SK-N-SH (cell line): ENCODE measurements at regions not wholly inside any gene's neighbourhood (a gene's known extent, or its start where the extent isn't known, plus 50 kb on each side); places are given as distances from the start of the nearest gene placed in this dataset.

Source experiments
- CTCF ChIA-PET: fragments of 300-600, 350-600 bp; formaldehyde crosslinking; extraction: SDS; loops from one replicate; lab custom pipeline; 2021; lab: Yijun Ruan, JAX
- POLR2A ChIA-PET: fragments of 350-600 bp; sonication (Branson Sonifier 250); formaldehyde crosslinking; extraction: SDS; loops from one replicate; lab custom pipeline; 2020; ENCODE audit warnings: antibody characterized with exemption, inconsistent platforms; lab: Yijun Ruan, JAX
- DNase-seq: peaks from one replicate; pipeline ENCODE4 v3.0.0; 2012
- H2AFZ ChIP-seq: fragments of 200-600 bp; sonication (generic); 2 replicates; pipeline ENCODE4 v1.8.1; 2016; ENCODE audit warnings: antibody characterized with exemption, mild to moderate bottlenecking, low read depth
- H3F3A ChIP-seq: fragments of 200-600 bp; sonication (generic); replicated peaks from 2 replicates; pipeline ENCODE3; 2016; ENCODE audit warnings: antibody characterized with exemption, mild to moderate bottlenecking; ENCODE audit not compliant: insufficient read depth
- H3K27ac ChIP-seq, 2 experiments: fragments of 200-500 bp in 1 of 2; fragments of 200-600 bp in 1 of 2; sonication (Bioruptor generic) in 1 of 2; sonication (generic), shearing (Covaris generic) in 1 of 2; 2 replicates each; pipeline versions ENCODE4 v1.5.1 to v1.6.1; 2014 to 2016; ENCODE audit warnings: low read depth in 2 of 2, inconsistent platforms in 1 of 2, low read length in 1 of 2, mild to moderate bottlenecking in 1 of 2, mixed read lengths in 1 of 2
- H3K27me3 ChIP-seq: fragments of 200-600 bp; sonication (generic), shearing (Covaris generic); 2 replicates; pipeline ENCODE4 v1.6.1; 2016; ENCODE audit warnings: mixed run types; ENCODE audit not compliant: insufficient read depth
- H3K36me3 ChIP-seq, 2 experiments: fragments of 200-500 bp in 1 of 2; fragments of 200-600 bp in 1 of 2; sonication (Bioruptor generic) in 1 of 2; sonication (generic) in 1 of 2; replicated peaks in 1 of 2; 2 replicates each; pipeline versions ENCODE3 to v1.5.1; 2014 to 2016; ENCODE audit warnings: low read length in 1 of 2, mild to moderate bottlenecking in 1 of 2; ENCODE audit not compliant: insufficient read depth in 2 of 2, control insufficient read depth in 1 of 2
- H3K4me1 ChIP-seq, 2 experiments: fragments of 200-500 bp in 1 of 2; fragments of 200-600 bp in 1 of 2; sonication (Bioruptor generic) in 1 of 2; sonication (generic), shearing (Covaris generic) in 1 of 2; 2 replicates each; pipeline versions ENCODE4 v1.5.1 to v1.6.1; 2014 to 2016; ENCODE audit warnings: low read depth in 1 of 2, low read length in 1 of 2, mixed run types in 1 of 2; ENCODE audit not compliant: insufficient read depth in 2 of 2, control insufficient read depth in 1 of 2
- H3K4me2 ChIP-seq: fragments of 200-600 bp; sonication (generic), shearing (Covaris generic); 2 replicates; pipeline ENCODE4 v1.6.1; 2017; ENCODE audit warnings: mixed run types
- H3K4me3 ChIP-seq, 2 experiments: fragments of 200-500 bp in 1 of 2; fragments of 200-600 bp in 1 of 2; sonication (Bioruptor generic) in 1 of 2; sonication (generic), shearing (Covaris generic) in 1 of 2; 2 replicates each; pipeline versions ENCODE4 v1.5.1 to v1.8.1; 2014 to 2016; ENCODE audit warnings: low read depth in 2 of 2, inconsistent platforms in 1 of 2, low read length in 1 of 2, mild to moderate bottlenecking in 1 of 2, mixed read lengths in 1 of 2, moderate library complexity in 1 of 2
- H3K79me2 ChIP-seq: fragments of 200-600 bp; sonication (generic); 2 replicates; pipeline ENCODE4 v1.8.1; 2017; ENCODE audit warnings: mild to moderate bottlenecking; ENCODE audit not compliant: insufficient read depth
- H3K9ac ChIP-seq: fragments of 200-600 bp; sonication (generic); 2 replicates; pipeline ENCODE4 v1.6.1; 2017; ENCODE audit warnings: mixed run types
- H3K9me2 ChIP-seq: fragments of 200-600 bp; sonication (generic); 2 replicates; pipeline ENCODE4 v1.6.1; 2017; ENCODE audit warnings: mixed run types
- H3K9me3 ChIP-seq: fragments of 200-600 bp; sonication (generic); 2 replicates; pipeline ENCODE4 v1.6.1; 2017; ENCODE audit warnings: mixed run types, mild to moderate bottlenecking, moderate library complexity
- H4K20me1 ChIP-seq: fragments of 200-600 bp; sonication (generic); 2 replicates; pipeline ENCODE4 v1.6.1; 2017; ENCODE audit warnings: mild to moderate bottlenecking, mixed run types; ENCODE audit not compliant: insufficient read depth
- EZH2phosphoT487 ChIP-seq: fragments of 200-600 bp; sonication (generic); IDR thresholded peaks from 2 replicates; pipeline ENCODE4 v1.6.1; 2017; ENCODE audit warnings: low read depth, mixed run types, mild to moderate bottlenecking, antibody characterized with exemption, moderate library complexity, borderline replicate concordance
- GABPA ChIP-seq: IDR thresholded peaks from 2 replicates; pipeline ENCODE4 v1.4.0; 2012; ENCODE audit warnings: low read depth, mild to moderate bottlenecking
- GATA2 ChIP-seq: sonication (generic); formaldehyde crosslinking; IDR thresholded peaks from 2 replicates; pipeline ENCODE4 v1.5.0; 2020; ENCODE audit warnings: mild to moderate bottlenecking, missing genetic modification reagents
- MXI1 ChIP-seq: IDR thresholded peaks from 2 replicates; pipeline ENCODE4 v1.6.1; 2012; ENCODE audit warnings: mild to moderate bottlenecking, low read depth, low read length, improper control_type of control experiment
- NRF1 ChIP-seq: IDR thresholded peaks from 2 replicates; pipeline ENCODE4 v1.6.1; 2012; ENCODE audit warnings: low read depth, mild to moderate bottlenecking, low read length
- RCOR1 ChIP-seq: fragments of 150-350 bp; IDR thresholded peaks from 2 replicates; pipeline ENCODE4 v1.6.1; 2017; ENCODE audit warnings: antibody characterized with exemption, low read length
- TEAD4 ChIP-seq: IDR thresholded peaks from 2 replicates; pipeline ENCODE4 v1.4.0; 2012; ENCODE audit warnings: mild to moderate bottlenecking, borderline replicate concordance; ENCODE audit not compliant: insufficient read depth
- WGBS: methylation state at CpG from one replicate; pipeline ENCODE4 v1.1.6; 2017; ENCODE audit warnings: low lambda C conversion rate; 5-methylcytosine and 5-hydroxymethylcytosine counted together
- TF ChIP-seq, protein P1 (sequence below): IDR thresholded peaks from 2 replicates; pipeline ENCODE4 v1.4.0; 2012; ENCODE audit warnings: low read depth, borderline replicate concordance
- TF ChIP-seq, protein P2 (sequence below): IDR thresholded peaks from 2 replicates; pipeline ENCODE4 v1.6.1; 2012; ENCODE audit warnings: mild to moderate bottlenecking, low read depth, low read length, moderate library complexity

DNA sequence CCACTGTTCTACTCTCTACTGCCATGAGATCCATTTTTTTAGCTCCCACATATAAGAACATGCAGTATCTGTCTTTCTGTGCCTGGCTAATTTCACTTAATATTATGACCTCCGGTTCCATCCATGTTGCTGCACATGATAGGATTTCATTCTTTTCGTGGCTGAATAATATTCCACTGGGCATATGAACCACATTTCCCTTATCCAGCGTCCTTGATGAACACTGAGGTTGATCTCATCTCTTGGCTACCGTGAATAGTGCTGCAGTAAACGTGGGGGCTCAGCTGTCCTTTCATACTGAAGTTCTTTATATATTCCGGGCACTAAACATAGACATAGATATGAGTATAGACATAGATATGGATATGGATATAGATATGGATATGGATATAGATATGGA lies 109.3 kb upstream of the TNRC6C start:
- Histone ChIP-seq H3K9me2 (no peaks in the 10 kb centered on the region), H3K36me3 (no peaks in the 10 kb centered on the region), H4K20me1 (no peaks in the 10 kb centered on the region), H3K79me2 (no peaks in the 10 kb centered on the region), H3F3A (no peaks in the 10 kb centered on the region), H3K27me3 (no peaks in the 10 kb centered on the region), H3K4me2 (no peak overlapping the region), H2AFZ (no peak overlapping the region), H3K9me3 (no peaks in the 10 kb centered on the region)
- WGBS, result 77% methylated on average over 6 of the region's 6 CpGs
- ChIA-PET POLR2A (no interaction called here), CTCF (no interaction called here)
- no peak for DNase-seq
- TF ChIP-seq, protein P1, sequence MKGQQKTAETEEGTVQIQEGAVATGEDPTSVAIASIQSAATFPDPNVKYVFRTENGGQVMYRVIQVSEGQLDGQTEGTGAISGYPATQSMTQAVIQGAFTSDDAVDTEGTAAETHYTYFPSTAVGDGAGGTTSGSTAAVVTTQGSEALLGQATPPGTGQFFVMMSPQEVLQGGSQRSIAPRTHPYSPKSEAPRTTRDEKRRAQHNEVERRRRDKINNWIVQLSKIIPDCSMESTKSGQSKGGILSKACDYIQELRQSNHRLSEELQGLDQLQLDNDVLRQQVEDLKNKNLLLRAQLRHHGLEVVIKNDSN, result no peak
- TF ChIP-seq NRF1, result no peak
- TF ChIP-seq RCOR1, result no peak
- no peak for TF ChIP-seq TEAD4
- TF ChIP-seq GATA2 (CRISPR knock-in tag), result no peak
- no peak for TF ChIP-seq GABPA
- TF ChIP-seq MXI1, result no peak
- TF ChIP-seq, protein P2, sequence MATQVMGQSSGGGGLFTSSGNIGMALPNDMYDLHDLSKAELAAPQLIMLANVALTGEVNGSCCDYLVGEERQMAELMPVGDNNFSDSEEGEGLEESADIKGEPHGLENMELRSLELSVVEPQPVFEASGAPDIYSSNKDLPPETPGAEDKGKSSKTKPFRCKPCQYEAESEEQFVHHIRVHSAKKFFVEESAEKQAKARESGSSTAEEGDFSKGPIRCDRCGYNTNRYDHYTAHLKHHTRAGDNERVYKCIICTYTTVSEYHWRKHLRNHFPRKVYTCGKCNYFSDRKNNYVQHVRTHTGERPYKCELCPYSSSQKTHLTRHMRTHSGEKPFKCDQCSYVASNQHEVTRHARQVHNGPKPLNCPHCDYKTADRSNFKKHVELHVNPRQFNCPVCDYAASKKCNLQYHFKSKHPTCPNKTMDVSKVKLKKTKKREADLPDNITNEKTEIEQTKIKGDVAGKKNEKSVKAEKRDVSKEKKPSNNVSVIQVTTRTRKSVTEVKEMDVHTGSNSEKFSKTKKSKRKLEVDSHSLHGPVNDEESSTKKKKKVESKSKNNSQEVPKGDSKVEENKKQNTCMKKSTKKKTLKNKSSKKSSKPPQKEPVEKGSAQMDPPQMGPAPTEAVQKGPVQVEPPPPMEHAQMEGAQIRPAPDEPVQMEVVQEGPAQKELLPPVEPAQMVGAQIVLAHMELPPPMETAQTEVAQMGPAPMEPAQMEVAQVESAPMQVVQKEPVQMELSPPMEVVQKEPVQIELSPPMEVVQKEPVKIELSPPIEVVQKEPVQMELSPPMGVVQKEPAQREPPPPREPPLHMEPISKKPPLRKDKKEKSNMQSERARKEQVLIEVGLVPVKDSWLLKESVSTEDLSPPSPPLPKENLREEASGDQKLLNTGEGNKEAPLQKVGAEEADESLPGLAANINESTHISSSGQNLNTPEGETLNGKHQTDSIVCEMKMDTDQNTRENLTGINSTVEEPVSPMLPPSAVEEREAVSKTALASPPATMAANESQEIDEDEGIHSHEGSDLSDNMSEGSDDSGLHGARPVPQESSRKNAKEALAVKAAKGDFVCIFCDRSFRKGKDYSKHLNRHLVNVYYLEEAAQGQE, result no peak
- TF ChIP-seq, all 33 proteins: peak for 0
- Histone ChIP-seq H3K27ac (no peak overlapping the region), H3K4me1 (peaks cover 0 to 5% of the 10 kb centered on the region in 2 experiments; a peak in 1 of 4 replicates), H3K4me3 (no peak overlapping the region), H3K9ac (no peak overlapping the region)

DNA sequence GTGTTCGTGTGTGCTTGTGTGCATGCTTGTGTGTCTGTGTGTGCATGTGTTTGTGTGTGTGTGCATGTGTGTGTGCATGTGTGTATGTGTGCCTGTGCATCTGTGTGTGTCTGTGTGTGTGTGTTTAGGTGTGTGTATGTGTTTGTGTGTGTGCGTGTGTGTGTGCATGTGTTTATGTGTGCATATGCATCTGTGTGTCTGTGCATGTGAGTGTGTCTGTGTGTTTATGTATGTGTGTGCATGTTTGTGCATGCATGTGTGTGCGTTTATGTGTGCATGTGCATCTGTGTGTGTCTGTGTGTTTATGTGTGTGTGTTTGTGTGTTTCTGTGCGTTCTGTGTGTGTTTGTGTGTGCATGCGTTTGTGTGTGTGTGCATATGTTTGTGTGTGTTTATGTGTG lies 106.6 kb upstream of the TNRC6C start:
- POLR2A ChIA-PET, result interaction anchor here (1.4 kb wide), 1 partner anchor 106 kb away, joined by 6 read pairs; the partner anchor contains the start of gene TNRC6C

More for the DNA sequence above, 106.6 kb upstream of the TNRC6C start:
- CTCF ChIA-PET, result no interaction called here
- Histone ChIP-seq H3K4me2 (no peak overlapping the region), H2AFZ (no peak overlapping the region), H3K4me1 (peaks cover 0 to 5% of the 10 kb centered on the region in 2 experiments; a peak in 1 of 4 replicates), H3K9me2 (no peaks in the 10 kb centered on the region), H3K27ac (no peak overlapping the region), H3K79me2 (no peaks in the 10 kb centered on the region), H3K9me3 (no peaks in the 10 kb centered on the region), H3K36me3 (no peaks in the 10 kb centered on the region), H3K27me3 (no peaks in the 10 kb centered on the region), H3K4me3 (no peak overlapping the region), H3K9ac (no peak overlapping the region), H4K20me1 (no peaks in the 10 kb centered on the region), H3F3A (no peaks in the 10 kb centered on the region)
- TF ChIP-seq EZH2phosphoT487 (no peak), GABPA (no peak)
- DNase-seq, result no peak
- 67% methylated on average over 5 of the region's 5 CpGs for WGBS
